ENCODE measurements at regions not wholly inside any gene's neighbourhood (a gene's known extent, or its start where the extent isn't known, plus 50 kb on each side); places are given as distances from the start of the nearest gene placed in this dataset.

- TF ChIP-seq CTCF (IDR thresholded peaks at IDR 0.05) (no peak), POLR2A (IDR thresholded peaks at IDR 0.05) (no peak), EP300 (IDR thresholded peaks at IDR 0.05) (no peak), POLR2AphosphoS5 (IDR thresholded peaks at IDR 0.05) (no peak)
These were observed 524.1 kb upstream of the CAMK1G start for GRCh38 chr1:209059376-209059775.
